Keratinocyte (primary cell): ENCODE measurements at regions not wholly inside any gene's neighbourhood (a gene's known extent, or its start where the extent isn't known, plus 50 kb on each side); places are given as distances from the start of the nearest gene placed in this dataset.

Experiments
- EZH2 ChIP-seq: IDR thresholded peaks from one replicate; pipeline ENCODE4 v1.6.1; 2012; ENCODE audit warnings: inconsistent platforms, mild to moderate bottlenecking, low read length, moderate library complexity
- TF ChIP-seq, protein P1 (sequence below), 3 experiments: IDR thresholded peaks in 1 of 3; conservative IDR thresholded peaks in 1 of 3; optimal IDR thresholded peaks in 1 of 3; 2 replicates in 2 of 3; 3 replicates in 1 of 3; pipeline versions ENCODE3 to v1.5.1; 2011; ENCODE audit warnings: low read length in 3 of 3, mild to moderate bottlenecking in 3 of 3, moderate library complexity in 2 of 3, control low read depth in 1 of 3, inconsistent platforms in 1 of 3; ENCODE audit not compliant: insufficient read depth in 2 of 3; ENCODE audit errors: extremely low read depth in 1 of 3

DNA sequence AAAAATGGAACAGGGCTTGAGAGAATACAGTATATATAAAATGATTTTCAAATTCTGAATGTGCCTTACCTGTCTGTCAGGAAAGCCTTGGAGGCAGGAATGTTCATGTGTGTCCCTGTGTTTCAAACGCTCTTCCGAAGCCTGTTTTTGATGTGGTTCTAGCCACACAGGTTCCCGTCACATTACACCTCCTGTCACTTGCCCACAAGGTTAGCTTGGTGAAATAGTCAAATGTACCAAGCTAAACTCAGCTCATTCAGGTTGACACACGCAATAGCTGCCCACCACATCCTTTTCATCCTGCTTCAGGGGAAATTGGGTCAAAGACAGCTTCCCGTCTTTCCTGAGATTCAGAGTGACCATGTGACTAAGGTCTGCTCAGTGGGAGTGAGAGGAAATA lies 574.0 kb downstream of the EFNB2 start:
- TF ChIP-seq, protein P1, sequence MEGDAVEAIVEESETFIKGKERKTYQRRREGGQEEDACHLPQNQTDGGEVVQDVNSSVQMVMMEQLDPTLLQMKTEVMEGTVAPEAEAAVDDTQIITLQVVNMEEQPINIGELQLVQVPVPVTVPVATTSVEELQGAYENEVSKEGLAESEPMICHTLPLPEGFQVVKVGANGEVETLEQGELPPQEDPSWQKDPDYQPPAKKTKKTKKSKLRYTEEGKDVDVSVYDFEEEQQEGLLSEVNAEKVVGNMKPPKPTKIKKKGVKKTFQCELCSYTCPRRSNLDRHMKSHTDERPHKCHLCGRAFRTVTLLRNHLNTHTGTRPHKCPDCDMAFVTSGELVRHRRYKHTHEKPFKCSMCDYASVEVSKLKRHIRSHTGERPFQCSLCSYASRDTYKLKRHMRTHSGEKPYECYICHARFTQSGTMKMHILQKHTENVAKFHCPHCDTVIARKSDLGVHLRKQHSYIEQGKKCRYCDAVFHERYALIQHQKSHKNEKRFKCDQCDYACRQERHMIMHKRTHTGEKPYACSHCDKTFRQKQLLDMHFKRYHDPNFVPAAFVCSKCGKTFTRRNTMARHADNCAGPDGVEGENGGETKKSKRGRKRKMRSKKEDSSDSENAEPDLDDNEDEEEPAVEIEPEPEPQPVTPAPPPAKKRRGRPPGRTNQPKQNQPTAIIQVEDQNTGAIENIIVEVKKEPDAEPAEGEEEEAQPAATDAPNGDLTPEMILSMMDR (optimal IDR thresholded peaks at IDR 0.05 in 1 of 3, IDR thresholded peaks at IDR 0.05 in 1 of 3, conservative IDR thresholded peaks at IDR 0.05 in 1 of 3; ENCODE audit: extremely low read depth in 1 of 3, insufficient read depth in 2 of 3, low read length in 3 of 3), result no peak
- no peak for TF ChIP-seq EZH2
